GM12873 (cell line): ENCODE measurements at regions not wholly inside any gene's neighbourhood (a gene's known extent, or its start where the extent isn't known, plus 50 kb on each side); places are given as distances from the start of the nearest gene placed in this dataset.

Experiments used
- TF ChIP-seq, protein P1 (sequence below): IDR thresholded peaks from 2 replicates; pipeline ENCODE4 v1.5.1; 2012; ENCODE audit warnings: low read depth, mild to moderate bottlenecking, moderate library complexity, low read length, control low read depth; ENCODE audit not compliant: insufficient read depth; ENCODE audit errors: missing control alignments

DNA sequence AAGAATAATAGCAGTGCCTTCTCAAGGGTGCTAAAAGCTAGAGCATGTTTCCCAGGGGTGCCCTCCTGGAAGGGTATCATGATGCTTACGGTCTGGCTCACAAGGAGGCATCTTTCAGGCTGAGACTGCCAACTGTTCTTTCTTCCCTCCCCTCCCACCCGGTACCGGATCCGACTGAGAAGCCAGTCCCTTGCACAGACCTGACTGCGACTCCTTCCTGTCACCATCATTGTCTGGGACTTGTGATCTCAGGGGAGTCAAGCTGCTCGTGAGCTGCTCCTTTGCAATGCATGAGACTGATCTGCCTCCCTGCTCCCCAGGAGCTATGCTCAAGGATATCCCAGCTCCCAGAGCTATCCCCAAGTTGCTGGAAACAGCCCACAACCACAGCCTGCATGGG is 170.8 kb downstream of the GADD45G start:
- TF ChIP-seq, protein P1, sequence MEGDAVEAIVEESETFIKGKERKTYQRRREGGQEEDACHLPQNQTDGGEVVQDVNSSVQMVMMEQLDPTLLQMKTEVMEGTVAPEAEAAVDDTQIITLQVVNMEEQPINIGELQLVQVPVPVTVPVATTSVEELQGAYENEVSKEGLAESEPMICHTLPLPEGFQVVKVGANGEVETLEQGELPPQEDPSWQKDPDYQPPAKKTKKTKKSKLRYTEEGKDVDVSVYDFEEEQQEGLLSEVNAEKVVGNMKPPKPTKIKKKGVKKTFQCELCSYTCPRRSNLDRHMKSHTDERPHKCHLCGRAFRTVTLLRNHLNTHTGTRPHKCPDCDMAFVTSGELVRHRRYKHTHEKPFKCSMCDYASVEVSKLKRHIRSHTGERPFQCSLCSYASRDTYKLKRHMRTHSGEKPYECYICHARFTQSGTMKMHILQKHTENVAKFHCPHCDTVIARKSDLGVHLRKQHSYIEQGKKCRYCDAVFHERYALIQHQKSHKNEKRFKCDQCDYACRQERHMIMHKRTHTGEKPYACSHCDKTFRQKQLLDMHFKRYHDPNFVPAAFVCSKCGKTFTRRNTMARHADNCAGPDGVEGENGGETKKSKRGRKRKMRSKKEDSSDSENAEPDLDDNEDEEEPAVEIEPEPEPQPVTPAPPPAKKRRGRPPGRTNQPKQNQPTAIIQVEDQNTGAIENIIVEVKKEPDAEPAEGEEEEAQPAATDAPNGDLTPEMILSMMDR: no peak

DNA sequence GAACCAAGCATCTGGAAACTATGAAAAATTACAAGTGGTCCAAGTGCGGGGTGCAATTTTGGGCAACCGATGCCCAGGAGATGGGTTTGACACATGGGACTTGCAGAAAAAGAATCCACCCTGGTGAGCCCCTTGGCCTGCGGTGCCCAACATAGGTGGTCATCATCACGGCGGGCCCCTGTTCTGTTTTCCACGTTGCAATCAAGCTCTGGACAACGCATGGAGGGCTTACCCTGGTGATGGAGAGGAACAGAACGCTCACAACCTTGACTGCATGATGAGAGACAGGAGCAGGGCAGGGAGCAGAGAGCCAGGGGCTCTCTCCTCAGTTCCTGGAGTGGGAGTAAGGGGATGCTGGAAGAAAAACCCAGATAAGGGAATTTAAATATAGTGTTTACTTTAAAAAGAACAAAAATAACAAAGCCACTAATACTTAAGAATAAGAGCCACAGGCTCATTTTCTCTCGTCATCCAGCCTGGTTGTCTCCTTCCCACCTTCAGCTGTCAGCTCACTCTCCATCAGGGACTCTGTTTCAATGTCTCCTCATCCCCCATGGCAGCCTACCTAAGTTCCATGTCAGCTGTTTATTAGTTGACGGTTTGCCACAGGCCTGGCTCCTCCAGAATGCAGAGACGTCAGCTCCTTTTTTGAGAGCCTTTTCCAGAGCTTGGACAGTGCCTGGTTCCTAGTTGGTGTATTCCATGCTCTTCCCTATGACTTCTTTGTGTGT is 172.1 kb downstream of the GADD45G start:
- TF ChIP-seq, protein P1: no peak

DNA sequence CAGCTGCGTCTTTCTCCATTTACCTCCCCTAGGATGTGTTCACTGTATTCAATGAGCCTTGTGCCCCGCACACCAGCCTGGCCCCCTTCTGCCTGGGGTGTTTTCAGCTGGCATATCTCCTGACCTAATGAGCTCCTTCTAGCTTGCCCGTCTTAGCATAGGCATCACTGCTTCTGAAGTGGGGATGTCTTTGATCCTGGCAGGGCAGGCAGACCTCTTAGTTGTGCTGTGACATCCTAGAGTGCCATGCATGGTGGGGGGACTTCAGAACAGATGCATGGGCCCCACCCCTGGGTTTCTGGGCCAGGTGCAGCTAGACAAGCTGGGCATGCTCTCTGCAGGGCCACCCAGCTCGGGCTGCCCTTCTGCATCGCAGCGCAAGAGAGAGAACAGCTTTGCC is 172.7 kb downstream of the GADD45G start:
- TF ChIP-seq, protein P1: no peak

DNA sequence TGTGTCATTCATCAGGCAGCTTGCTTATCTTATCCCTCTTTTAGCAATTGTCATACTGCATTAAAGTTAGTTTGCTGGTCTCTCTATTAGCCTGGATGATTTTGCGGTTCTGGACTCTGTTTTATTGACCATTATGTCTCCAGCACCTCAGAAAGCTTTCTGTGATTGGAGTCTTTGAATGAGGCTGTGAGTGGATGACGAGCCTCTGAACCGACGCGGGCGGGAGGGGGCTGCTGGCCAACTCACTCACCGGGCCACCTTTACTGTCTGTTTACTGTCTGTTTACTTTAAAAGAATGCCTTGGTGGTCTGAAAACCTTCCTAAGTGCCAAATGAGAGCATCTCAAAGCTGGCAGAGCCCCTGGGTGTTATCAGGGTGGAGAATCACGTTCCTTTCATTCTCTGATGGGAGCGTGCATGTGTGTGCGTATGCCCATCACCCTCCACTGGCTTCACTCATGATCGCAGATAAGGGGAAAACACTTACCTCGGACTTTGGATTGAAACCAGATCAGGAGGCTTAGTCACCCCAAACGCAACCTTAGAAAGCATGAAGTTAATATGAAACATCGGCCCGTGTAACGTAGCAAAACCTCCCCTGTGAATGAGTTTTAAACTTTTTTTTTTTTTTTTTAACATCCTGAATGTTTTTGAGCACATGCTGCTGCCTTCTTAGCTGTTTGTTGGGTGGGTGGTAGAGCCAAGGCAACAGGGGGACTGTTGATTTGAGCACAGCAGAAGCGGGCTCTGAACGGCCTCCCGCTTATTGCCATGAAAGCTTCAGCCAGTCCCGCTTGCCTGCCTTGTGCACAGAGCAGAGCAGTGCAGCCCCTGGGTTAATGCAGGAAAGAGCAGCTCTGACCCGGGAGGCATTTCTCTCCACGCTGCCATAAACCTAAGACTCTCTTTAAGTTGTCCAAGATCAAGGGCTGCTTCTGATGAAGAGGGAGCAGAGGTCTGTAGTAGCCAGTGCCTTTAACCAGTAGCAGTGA is 173.6 kb downstream of the GADD45G start:
- TF ChIP-seq, protein P1: no peak

DNA sequence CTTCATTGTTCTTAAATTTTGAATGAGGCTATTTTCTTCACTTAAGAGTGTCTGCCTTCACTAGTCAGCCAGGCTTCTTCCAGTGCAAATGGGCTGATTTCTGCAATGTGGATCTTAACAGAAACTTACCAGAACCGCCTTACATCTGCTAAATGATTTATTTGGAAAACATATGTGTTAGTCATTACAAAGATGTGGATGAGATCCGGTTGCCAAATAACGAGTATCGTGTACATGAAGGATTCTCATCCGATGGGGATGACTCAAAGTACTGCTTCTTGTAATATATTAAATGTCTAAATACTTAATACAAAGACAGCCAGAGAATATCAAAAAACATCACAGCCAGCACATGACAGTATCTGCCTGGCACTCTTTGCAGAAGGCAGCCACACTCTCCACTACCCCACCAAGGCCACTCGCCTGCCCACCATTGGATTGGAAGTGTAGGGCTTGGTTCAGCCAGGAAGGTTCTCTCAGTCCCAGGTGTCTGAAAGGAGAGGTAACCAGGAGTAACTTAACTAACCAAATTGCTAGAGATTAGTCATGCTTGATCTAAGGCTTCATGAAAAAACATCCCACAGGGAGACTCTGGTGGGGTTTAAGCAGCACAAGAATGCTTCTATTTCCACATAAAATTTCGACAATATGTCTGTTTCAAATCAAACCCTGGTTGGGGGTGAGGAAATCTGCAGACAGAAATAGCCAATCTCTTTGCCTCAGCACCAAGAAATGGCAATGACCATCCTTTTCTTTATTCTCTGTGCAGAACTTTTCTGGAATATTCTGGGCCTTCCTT is 174.8 kb downstream of the GADD45G start:
- TF ChIP-seq, protein P1: no peak

DNA sequence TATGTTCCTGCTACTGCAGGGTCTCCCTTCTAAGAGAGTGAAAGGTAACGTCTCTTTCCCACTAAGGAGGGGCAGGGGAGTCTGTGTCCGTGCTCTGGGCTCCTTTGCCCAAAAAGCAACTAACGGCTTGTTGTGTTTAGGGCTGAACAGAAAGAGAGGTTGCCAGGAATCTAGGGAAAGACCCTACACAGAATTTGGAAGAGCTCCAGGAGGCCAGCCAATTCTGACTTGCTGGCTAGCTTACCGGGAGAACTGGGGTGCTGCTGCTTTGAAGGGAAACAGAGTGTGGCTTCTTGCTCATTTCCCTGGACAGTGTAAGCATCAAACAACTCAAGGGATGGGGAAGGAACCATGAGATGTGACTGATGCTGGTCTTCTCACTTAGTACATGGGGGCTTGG is 176.1 kb downstream of the GADD45G start:
- TF ChIP-seq, protein P1: no peak
